CD4-positive, alpha-beta T cell treated with Interleukin-17A for 1 hour (primary cell): ENCODE measurements at regions not wholly inside any gene's neighbourhood (a gene's known extent, or its start where the extent isn't known, plus 50 kb on each side); places are given as distances from the start of the nearest gene placed in this dataset.

Experiments
- DNase-seq: peaks from one replicate; pipeline ENCODE4 v3.0.0-alpha.2; 2020

DNA sequence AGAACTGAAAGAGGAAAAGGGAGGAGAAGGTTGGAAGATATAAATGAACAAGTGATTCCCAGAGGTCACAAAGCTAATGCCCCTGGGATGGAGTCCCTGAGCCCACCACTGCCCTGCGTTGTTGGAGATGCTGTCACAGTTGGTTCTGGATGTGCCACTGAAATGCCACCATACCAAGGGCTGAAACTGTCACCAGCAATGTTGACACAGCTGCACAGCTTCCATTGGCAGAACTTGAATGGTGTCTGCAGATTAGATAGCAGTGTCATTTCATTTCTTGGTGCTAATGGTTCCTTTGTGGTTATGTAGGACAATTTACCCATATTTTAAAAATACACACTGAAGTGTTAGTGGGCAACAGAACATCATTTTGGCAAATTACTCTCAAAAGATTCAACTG is 120.7 kb downstream of the TBXT start:
- no peak for DNase-seq

DNA sequence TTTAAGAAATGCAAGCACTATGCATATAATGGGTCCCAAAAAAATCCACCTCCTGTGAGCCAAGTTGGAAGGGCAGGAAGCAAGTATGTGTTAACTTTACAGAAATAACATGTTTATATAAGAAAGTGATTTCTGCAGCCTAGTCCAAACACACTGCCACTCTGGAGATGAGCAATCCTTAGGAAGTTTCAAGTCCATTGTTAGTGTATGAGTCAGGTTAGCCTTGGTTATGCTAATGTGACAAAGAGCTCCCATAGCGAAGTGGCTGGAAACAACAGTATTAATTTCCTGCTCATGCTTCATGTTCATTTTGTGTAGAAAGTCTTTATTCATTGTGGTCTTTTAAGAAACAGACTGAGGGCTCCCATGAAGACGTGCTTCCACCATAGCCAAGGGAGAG is 121.4 kb downstream of the TBXT start:
- DNase-seq = no peak

DNA sequence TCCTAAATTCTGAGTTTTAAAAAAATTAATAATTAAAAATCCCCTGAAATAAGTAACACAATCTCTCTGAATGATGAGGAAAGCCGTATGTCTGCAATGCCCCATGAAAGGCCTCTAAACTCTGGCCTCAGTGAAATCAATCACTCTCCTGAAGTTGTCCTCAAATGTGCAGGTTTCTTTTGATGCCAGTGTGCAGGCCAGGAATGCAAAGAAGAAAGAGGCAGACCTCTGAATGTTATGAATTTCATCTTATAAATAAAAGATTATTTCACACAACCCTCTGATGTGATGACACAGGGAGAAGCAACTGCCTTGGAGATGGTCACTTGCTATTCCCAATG is 121.8 kb downstream of the TBXT start:
- DNase-seq = no peak

DNA sequence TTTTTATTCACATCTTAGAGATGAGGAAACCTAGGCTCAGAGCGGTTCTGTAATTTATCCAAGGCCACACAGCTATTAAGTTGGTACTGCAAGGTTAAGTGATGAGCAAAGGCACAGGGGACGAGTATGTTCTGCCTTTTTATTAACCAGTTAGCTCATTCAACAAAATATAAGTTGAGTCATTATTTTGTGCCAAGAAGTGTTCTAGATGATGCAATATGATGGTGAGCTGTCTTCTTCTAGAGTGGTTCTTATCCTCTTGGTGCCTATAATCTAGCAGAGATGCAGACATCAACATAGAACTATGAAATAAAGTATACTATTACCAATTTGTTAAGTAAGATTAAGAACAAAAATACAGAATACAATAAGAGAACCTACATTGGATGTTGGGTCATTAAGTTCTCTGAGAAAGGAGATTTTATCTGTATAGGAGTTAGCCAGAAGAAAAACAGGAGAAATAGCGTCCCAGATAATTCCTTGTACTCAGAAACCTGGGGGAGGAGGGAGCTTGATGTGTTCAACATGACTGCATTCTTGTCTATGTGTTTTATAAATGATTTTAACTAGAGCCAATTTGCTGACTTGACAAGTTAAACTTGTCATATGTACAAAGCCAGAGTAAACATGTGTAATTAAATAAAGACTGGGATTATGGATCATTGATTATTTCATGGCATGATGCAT is 122.3 kb downstream of the TBXT start:
- no peak for DNase-seq

DNA sequence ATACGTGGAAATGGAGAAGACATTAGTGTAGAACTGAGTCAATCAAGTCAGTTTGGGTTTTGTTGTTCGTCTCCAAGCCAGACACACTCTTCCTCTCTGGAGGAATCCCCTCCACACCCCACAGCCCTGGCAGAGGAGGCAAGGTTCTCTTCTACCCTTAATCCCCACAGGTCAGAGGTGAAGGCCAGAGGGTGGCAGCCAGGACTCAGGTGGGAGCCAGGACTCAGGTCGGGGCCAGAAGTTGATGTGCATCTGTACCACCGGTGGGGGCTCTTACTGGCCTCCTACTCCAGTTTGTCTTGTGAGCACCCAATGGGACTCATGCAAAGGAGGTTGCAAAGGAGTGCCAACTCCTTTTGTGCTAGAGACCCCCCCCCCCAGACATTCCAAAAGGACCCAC is 126.4 kb downstream of the TBXT start:
- DNase-seq = no peak

DNA sequence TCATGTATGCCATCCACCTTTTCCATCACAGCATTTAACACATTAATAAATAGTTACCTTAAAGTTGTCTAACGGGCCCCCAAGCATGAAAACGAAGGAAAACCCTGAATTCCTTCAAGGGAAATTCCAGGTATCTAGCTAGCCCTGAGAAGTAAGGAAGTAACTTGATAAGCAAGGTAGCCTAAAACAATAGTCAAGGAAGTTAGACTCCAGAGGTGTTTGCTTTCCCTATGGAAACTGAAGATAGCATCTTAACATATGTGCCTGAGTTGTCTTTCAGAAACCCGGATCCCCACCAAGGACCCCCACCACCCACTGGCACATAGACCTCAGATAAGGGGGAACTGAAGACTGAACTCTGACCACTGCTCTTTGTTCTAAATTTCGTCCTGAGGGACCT is 127.4 kb downstream of the TBXT start:
- no peak for DNase-seq

DNA sequence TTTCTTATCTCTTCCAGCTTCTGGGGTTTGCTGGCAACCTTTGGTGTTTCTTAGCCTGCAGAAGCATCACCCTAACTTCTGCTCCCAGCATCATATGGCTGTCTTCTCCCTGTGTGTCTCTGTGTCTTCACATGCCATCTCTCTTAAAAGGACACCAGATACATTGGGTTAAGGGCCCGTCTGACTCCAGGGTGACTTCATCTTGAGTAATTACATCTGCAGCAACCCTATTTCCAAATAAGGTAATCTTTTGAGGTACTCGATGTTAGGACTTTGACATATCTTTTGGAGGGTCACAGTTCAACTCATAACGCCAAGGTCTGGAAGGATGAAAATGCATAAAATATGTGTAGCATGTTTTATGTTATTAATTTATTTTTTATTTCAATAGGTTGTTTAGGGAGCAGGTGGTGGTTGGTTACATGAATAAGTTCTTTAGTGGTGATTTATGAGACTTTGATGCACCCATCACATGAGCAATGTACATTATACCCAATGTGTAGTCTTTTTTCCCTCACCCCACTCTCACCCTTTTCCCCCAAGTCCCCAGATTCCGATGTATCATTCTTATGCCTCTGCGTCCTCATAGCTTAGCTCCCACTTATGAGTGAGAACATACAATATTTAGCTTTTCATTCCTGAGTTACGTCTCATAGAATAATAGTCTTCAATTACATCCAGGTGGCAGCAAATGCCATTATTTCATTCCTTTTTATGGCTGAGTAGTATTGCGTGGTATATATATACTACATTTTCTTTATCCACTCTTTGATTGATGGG is 131.1 kb downstream of the TBXT start:
- DNase-seq = no peak

DNA sequence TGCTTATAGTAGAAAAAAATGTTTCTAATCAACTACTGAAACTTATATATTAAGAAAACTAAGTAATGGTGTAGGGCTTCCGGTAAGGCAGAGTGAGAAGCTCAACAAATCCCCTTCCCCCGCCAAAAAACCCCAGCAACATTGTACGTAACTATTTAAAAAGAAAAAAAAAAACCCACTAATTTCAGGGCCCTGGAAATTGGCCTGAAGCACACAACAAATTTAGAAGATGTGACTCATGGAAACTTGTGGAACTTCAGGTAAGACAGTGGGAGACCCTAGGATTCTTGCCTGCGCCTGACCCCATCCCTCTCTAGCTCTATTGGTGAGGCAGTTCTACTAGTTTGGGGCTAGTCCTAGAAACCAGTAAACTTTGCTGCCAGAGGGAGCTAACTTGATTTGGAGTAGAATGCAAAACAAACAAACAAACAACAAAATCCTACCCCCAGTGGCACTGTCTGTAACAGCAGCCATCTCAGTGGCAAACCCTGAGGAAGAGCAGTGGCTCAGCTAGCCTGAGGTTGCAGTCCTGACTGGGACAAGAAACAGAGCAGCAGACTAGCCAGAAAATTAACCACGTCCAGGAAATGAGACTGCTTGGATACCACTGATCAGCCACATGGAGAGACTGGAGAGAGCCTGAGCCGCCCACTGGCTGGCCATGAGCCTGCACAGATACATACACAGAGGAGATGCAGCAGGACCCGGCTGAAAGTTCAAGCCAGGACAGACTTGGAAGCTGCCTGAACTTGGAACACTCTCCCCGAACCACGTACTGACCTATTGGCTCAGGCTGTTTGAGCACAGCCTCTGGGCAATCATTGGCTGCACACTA is 135.1 kb downstream of the TBXT start:
- no peak for DNase-seq

DNA sequence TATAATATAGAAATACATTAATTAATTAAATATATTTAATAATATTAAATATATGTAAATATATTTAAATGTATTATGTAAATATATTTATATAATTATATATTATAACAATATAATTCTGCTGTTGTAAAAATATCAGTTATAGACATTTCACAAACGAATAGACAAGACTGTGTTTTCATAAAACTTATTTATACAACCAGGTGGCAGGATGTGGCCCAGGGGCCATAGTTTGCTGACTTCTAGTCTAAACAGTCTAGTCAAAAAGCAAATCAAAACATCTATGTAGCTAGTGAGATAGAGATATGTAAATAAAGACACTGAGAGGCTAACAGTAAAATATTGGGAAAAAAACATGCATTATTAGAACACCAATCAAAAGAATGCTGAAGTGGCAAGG is 136.4 kb downstream of the TBXT start:
- DNase-seq = no peak

DNA sequence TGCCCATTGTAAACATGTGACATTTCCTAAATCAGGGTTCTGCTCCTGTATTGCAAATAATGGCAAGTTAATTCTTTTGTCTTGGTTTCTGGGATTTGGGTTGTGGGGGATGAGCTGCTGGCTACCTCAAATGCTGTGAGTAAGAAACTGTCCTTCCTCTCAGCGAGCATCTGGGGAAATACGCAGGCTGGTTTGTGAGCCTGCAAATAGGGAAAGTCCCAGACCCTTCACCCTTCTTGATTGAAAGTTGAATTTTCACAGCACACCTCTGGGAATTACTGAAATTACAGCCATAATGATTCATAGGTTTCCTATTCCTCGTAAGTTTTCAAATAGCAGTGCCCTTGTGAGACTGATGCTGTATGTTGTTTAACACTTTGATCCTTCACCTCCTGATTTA is 138.1 kb downstream of the TBXT start:
- no peak for DNase-seq

DNA sequence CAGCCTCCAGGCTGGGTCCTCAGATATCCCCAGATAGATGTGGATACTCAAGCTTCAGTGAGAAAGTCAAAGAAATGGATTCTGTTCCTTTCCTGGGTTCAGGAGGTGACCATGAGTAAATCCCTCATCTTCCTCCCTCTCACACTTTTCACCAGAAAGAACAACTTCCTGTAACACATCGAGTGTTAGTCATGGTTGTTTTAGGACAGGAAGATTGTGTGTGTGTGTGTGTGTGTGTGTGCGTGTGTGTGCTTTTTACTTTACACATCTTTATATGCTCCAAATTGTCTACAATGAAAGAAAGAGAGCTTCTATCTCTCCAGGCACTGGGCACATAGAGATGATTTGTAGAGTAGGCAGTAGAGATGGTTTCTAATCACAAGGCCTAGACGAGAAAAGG is 139.9 kb downstream of the TBXT start:
- DNase-seq = no peak

DNA sequence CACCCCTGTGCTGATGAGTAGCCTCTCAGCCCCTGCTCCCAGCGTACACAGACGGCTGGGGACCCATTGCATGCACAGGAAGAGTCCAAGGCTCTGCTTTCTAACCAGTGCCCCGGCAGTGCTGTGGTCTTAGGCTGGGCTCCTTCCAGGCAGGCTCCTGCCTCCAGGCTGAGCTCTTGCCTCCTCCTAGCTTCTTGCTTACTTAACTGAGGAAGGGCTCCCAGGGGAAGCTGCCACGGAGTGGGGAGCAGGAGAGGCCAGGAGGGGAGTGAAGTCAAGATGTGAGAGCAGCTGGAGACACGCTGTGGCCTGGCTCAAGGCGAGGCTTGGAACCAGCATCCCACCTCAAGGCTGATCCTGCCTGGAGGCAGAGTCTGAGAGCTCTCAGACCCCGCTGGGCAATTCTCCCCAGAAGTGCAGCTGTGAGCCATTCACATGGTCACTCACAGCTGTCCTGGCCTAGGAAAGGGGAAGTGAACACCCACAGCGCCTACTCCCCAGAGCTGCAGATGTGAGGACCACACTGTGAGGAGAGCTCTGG is 141.0 kb downstream of the TBXT start:
- DNase-seq = no peak

DNA sequence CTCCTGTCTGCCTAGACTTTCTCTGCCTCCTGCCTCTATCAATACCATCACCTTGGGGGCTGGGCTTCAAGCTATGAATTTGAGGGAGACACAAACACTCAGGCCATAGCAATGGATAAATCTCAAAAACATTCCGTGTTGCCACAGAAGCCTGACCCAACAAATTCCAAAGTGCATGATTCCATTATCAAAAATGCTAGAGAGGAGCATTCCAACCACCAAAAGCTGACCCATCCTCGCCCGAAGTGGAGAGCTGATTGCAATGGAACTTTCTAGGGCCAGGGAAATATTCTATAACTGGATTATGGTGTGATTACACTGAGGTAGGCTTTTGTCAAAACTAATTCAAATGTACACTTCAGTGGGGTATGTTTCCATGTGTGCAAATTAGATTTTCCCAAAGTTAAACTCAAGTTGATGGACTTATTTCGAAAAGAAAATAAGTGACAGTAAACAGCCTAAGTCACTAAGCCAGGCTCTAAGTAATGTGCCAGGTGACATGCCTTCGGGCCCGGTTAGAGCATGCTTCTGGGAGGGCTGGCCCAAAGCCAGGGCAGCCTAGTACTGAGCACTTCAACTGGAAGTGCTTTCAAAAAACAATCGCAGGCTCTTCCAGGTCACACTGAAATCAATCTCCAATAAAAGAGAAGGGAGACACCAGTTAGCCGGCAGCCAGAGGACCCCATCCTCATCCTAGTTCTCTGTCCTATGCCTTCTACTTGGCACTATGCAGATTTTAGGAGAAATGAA is 142.3 kb downstream of the TBXT start:
- DNase-seq = no peak

DNA sequence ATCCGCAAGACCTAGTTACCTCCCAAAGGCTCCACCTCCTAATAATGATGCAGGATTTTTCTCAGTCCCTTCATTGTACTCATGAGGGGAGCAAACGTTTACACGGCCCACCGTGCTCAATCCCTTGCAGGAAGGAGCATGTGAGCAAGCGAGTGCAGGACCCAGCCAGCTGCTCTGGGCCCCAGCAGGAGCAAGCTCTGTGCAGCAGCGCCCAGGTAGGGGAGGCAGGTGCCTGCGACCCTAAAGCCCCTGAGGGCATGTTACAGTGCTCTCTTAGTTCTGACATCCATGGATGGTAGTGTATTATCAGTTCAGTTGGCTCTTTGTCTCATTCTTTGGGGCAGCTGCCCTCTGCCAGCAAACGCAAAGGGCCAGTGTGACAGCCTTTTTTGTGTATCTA is 143.4 kb downstream of the TBXT start:
- no peak for DNase-seq

DNA sequence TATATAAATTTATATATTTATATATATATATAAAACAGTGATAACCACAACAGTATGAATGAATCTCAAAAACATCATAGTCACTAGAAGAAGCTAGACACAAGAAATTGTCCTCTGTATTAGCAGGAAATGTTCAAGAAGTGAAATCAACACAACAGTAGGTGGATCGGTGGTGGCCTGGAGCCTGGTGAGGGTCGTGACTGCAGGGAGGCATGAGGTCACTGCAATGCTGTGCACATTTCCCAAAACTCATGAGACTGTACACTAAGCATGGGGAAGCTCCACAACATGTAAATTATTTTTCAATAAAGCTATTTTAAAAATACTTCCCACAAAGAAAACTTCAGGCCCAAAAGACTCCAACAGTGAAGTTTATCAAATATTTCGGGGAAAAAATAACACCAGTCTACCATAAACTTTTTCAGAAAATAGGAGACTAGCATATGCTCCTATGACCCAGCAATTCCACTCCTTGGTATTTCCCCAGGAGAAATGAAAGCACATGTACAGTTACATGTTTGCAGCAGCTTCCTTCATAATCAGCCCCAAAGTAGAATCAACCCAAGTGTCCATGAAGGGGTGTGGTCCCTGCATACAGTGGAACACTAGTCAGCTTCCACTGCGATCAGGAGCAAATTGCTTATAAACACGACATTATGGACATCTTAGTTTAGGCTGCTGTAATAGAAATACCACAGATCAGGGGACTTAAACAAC is 144.2 kb downstream of the TBXT start:
- no peak for DNase-seq

DNA sequence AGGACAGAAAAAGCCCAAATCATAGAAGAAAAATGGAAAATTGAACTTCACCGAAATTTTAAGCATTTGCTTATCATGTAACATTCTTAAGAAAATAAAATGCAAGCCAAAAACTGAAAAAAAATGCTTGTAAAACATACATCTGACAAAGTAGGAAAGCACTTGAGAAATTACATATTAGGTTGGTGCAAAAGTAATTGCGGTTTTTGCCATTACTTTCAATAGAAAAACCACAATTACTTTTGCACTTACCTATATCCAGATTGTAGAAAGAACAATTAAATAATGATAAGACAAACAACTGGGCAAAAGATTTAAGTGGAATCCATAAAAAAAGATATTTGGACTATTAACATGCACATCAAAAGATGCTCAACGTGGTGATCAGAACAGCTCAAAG is 146.2 kb downstream of the TBXT start:
- no peak for DNase-seq

DNA sequence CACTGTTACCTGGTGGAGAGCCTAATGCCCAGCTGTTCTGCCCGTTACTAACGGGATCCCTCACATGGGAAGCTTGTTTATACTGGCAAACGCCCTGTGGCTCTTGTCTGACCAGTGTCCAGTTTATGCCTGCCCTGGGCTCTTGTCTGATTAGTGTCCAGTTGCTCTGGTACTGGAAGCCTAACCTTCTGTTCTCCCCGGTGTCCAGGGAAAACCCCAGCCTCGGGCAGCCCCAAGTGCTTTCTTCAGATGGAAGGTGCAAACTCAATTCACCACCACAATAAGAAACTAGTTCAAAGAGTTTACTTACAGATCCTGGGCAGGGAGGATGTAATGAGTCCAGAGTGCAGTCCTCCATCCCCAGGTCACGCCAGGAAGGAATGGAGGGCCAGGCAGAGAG is 148.4 kb downstream of the TBXT start:
- DNase-seq = no peak

DNA sequence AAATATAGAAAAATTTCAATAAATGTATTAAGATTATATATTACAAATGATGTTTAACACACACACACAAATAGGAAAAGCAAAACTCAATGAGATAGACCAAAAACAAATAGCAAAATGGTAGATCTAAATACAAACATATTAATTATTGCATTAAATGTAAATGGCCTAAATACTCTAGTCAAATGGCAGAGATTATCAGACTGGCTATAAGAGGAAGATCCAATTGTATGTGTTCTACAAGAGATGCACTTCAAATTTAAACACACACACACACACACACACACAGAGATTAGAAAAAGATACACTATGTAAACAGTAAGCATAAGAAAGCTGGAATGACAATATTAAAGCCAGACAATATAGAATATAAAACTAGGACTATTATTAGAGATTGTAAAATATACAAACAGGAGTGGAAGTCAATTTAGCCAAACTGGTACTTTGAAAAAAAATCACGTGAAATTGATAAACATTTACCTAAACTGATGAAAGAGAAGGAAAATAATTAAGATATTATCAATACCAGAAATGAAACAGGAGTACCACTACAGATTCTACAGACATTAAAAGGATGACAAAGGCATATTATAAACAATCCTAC is 150.5 kb downstream of the TBXT start:
- DNase-seq = no peak

DNA sequence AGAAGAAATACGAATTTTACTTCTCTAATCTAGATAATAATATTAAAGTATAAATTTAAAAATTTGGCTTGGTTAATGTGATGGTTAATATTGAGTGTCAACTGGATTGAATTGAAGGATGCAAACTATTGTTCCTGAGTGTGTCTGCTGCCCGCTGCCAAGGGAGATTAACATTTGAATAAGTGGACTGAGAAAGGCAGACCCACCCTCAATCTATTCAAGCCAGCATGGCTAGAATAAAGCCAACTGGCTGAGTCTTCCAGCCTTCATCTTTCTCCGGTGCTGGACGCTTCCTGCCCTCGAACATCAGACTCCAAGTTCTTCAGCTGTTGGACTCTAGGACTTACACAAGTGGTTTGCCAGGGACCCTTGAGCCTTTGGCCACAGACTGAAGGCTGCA is 152.7 kb downstream of the TBXT start:
- no peak for DNase-seq

DNA sequence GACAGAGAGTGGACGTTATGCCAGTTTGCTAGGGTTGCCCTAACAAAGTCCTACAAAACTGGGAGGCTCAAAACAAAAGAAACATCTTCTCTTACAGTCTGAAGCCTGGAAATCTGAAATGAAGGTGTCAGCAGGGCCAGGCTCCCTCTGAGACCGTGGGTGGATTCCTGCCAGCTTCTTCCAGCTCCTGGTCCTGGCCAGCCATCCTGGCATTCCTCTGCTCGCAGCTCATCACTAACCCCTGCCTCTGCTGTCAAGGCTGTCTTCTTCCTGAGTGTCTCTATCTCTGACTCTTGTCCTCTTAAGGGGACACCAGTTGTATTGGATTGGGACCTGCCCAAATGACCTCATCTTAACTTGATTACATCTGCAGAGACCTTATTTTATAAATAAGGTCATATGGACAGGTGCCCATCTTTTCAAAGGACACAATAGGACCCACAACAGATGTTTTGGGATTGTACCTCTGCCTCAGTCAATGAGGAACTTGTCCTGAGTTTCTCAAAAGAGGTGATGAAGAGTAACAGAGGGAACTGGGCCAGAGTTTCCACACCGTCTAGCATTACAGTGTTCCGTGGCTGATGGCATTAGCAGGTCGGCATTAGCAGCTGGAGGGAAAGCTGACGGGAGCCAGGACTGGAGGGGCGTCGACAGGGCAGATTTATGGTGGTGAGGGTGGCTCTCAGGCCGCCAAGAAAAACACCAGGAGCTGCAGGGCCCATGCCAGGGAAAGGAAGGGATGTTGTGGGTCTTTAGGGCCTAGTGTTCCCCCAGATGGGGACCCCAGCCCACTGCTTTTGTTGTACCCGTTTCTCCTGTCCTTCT is 157.3 kb downstream of the TBXT start:
- no peak for DNase-seq
